Hindlimb muscle (tissue), 1 donor: ENCODE measurements at regions not wholly inside any gene's neighbourhood (a gene's known extent, or its start where the extent isn't known, plus 50 kb on each side); places are given as distances from the start of the nearest gene placed in this dataset.
A peak's percentile ranks its signal among the peaks of the same experiment; 100 is the strongest.
"Not testable (repeated sequence)": the region's sequence is repeated elsewhere in the genome, so short reads cannot be mapped to it uniquely, and the experiment has no call there.

Experiments used
- DNase-seq: peaks from one replicate; pipeline ENCODE4 v3.0.0-alpha.2; 2013

- not testable (repeated sequence) for DNase-seq
These were observed 180.4 kb upstream of the NOTCH2NLA start for GRCh38 chr1:146409116-146409801.

GRCh38 chr1:146401281-146401825, 172.5 kb upstream of the NOTCH2NLA start:
- not testable (repeated sequence) for DNase-seq

GRCh38 chr1:146400173-146401121, 171.6 kb upstream of the NOTCH2NLA start:
- DNase-seq: not testable (repeated sequence)

- DNase-seq: not testable (repeated sequence)
These were observed 170.4 kb upstream of the NOTCH2NLA start for GRCh38 chr1:146399225-146399624.

GRCh38 chr1:146396801-146397200, 168.0 kb upstream of the NOTCH2NLA start:
- DNase-seq: not testable (repeated sequence)

- not testable (repeated sequence) for DNase-seq
These were observed 167.4 kb upstream of the NOTCH2NLA start for GRCh38 chr1:146396242-146396641.

GRCh38 chr1:146393796-146394195, 165.0 kb upstream of the NOTCH2NLA start:
- DNase-seq: not testable (repeated sequence)

- not testable (repeated sequence) for DNase-seq
These were observed 164.3 kb upstream of the NOTCH2NLA start for GRCh38 chr1:146393154-146393553.

- DNase-seq: not testable (repeated sequence)
These were observed 160.4 kb upstream of the NOTCH2NLA start for GRCh38 chr1:146389178-146389577.

- DNase-seq: not testable (repeated sequence)
These were observed 159.1 kb upstream of the NOTCH2NLA start for GRCh38 chr1:146387750-146388469.

- peak; percentile 91 for DNase-seq
These were observed 158.3 kb upstream of the NOTCH2NLA start for GRCh38 chr1:146386851-146387749.

- not testable (repeated sequence) for DNase-seq
These were observed 152.4 kb upstream of the NOTCH2NLA start for GRCh38 chr1:146381196-146381595.

GRCh38 chr1:146376708-146377496, 148.1 kb upstream of the NOTCH2NLA start:
- DNase-seq: peak; percentile 86

- peak; percentile 84 for DNase-seq
These were observed 147.5 kb upstream of the NOTCH2NLA start for GRCh38 chr1:146376309-146376707.

GRCh38 chr1:146375108-146375507, 146.3 kb upstream of the NOTCH2NLA start:
- DNase-seq: not testable (repeated sequence)

- DNase-seq: peak; percentile 21
These were observed 141.1 kb upstream of the NOTCH2NLA start for GRCh38 chr1:146369940-146370339.

- DNase-seq: not testable (repeated sequence)
These were observed 126.6 kb upstream of the NOTCH2NLA start for GRCh38 chr1:146355373-146355772.

GRCh38 chr1:146326863-146327262, 98.0 kb upstream of the NOTCH2NLA start:
- not testable (repeated sequence) for DNase-seq

GRCh38 chr1:146324463-146324862, 95.6 kb upstream of the NOTCH2NLA start:
- not testable (repeated sequence) for DNase-seq

GRCh38 chr1:146323302-146323701, 94.5 kb upstream of the NOTCH2NLA start:
- DNase-seq: not testable (repeated sequence)
